H54 (cell line): ENCODE measurements at regions not wholly inside any gene's neighbourhood (a gene's known extent, or its start where the extent isn't known, plus 50 kb on each side); places are given as distances from the start of the nearest gene placed in this dataset.
"Not testable (repeated sequence)": the region's sequence is repeated elsewhere in the genome, so short reads cannot be mapped to it uniquely, and the experiment has no call there.

Source experiments
- DNase-seq: peaks from one replicate; pipeline ENCODE4 v3.0.0; 2011; ENCODE audit warnings: low spot score, mixed read lengths; ENCODE audit not compliant: insufficient read length
- FAIRE-seq: peaks from 3 replicates; lab custom pipeline; 2011; peaks lifted over from hg19 to GRCh38; lab: Jason Lieb, UNC
- POLR2A ChIP-seq: IDR thresholded peaks from 2 replicates; pipeline ENCODE4 v1.6.1; 2011; ENCODE audit warnings: low read depth, mild to moderate bottlenecking, low read length

DNA sequence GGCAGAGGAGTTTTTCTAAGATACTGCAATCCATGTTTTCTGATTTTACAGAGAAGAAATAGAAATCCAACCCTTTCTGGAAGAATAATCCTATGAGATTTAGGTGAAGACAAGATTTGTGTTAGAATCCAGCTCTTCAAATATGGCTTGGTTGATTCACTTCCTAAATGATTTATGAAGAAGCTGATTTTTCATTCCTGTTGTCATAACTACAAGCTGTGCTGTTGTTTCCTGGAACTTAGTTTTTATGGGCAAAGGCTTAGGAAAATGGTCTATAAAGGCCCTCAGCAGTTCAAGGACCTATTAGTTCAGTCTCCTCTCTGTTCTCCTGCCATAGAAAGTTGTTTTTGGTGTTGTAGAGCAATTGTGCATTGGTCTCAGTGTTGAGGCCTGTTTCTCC, 174.2 kb upstream of the FAM20A start:
- no peak for TF ChIP-seq POLR2A
- no peak for FAIRE-seq
- no peak for DNase-seq

DNA sequence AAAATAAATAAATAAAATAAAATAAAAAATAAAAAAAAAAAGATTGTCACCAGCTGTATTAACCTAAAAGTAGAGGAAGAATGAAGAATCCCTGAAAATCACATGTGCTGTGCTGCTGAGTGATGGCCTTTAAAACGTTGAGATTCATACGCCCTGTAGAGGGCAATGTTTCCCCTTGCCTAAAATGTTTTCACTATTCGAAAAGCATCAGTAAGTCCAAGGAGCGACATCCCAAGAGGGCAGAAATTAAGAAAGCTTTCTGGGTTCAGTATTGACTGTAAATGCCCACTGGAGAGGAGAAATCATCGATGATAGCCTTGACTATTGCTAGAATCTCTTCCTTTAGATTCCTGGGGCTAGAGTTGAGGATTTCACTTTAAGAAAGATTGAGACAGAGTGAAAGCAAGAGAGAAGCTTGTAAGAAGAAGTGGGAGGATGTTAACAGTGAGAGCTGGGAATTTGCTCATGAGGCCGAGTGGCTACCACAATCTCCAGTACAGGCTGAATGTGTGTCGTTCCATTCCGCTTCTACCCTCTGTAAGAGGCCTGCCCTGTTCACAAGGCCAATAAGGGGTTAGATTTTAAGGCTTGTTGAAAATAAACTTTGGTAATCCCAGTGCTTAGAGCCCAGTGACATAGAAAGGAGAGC, 170.8 kb upstream of the FAM20A start:
- TF ChIP-seq POLR2A, result no peak
- peak; percentile 45 for DNase-seq
- FAIRE-seq, result peak; percentile 72

DNA sequence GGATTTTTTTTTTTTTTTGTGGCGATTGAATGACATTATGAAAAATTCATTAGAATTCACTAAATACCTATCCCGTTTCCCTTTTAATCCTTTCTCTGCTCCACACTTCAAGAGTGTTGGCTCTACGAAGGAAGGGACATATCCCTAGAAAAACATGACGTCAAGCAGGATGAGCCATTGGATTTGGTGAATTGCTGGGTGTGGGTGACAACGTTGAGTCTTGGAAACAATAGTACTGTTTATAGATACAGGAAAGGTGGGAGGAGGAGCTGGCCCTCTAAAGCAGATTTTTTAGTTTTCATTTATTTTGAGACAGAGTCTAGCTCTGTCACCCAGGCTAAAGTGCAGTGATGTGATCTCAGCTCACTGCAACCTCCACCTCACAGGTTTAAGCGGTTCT, 167.6 kb upstream of the FAM20A start:
- DNase-seq (no peak), FAIRE-seq (no peak)
- TF ChIP-seq POLR2A, result no peak

GRCh38 chr17:68766640-68767039, 165.5 kb upstream of the FAM20A start:
- no peak for TF ChIP-seq POLR2A
- no peak for FAIRE-seq
- no peak for DNase-seq

GRCh38 chr17:68763562-68763961, 162.4 kb upstream of the FAM20A start:
- DNase-seq, result no peak
- no peak for FAIRE-seq
- no peak for TF ChIP-seq POLR2A

DNA sequence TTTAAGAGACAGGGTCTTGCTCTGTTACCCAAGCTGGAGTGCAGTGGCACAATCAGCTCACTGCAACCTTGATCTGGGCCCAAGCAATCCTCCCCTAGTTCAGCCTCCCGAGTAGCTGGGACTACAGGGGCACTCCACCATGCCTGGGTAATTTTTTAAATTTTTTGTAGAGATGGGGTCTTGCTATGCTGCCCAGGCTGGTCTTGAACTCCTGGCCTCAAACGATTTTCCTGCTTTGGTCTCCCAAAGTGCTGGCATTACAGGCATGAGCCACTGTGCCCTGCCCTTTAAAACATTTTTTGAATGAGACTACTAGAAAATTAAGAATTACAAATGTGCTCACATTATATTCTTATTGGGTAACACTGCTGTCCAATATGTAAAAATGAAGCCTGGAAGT, 161.7 kb upstream of the FAM20A start:
- FAIRE-seq (no peak), DNase-seq (no peak)
- TF ChIP-seq POLR2A, result no peak

- FAIRE-seq (no peak), DNase-seq (no peak)
- no peak for TF ChIP-seq POLR2A
These were observed 158.9 kb upstream of the FAM20A start for GRCh38 chr17:68760141-68760475.

DNA sequence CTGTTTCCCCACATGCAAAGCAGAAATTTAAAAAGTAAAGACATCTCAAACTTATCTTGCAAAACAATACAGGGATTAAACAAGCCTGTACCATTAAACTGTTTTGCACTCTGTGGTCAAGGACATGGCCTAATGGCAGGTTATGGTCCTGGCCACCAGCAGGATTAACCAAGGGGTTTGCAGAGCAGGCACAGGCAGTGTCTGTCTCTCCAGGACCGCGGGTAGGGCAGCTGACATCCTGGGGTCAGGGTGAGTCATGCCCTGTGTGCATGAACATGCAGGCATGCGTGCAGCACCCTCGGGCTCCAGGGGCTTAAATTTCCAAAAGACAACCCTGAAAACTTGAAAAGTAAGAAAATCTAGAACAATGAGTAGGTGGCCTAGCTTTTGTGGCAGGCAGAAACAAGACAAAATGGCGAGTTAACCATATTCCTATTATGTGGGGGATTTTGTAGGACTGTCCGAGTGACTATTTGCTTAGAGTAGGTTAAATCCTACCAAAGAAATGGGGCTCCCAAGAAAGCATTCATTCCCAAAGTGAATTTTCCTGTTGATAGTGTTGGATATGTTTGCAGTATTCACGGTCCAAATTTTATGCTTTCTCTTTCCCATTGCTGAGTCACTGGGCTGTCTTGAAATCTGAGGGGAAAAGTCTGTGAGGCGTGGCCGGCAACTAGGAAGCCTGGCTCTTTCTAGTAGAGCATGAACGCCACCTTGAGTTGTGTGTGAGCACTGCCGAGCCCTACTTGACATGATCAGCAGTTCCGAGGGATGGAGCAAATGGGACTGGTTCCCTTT, 158.4 kb upstream of the FAM20A start:
- TF ChIP-seq POLR2A, result peak; percentile 41; the same call in 1 of the 2 replicates
- DNase-seq (peak; percentile 87), FAIRE-seq (peak; percentile 96)

DNA sequence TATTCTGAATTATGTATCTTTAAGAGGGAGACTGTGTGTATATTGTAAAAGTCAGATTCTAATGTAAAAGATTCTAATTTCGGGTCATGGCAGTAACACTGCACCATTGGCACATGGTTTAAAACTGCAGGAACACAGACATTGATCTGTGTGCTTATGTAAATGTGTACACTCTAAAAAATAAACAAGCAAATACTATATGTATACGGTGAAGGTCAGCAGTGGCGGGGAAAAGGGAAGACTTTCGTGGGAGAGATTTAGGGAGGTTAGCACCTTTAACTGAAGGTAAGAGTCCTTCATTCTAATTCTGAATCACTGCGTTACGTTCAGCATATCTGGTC, 157.8 kb upstream of the FAM20A start:
- DNase-seq (no peak), FAIRE-seq (no peak)
- TF ChIP-seq POLR2A, result no peak

- FAIRE-seq, DNase-seq: not testable (repeated sequence)
These were observed 156.9 kb upstream of the FAM20A start for GRCh38 chr17:68757866-68758757.

GRCh38 chr17:68753985-68754769, 153.0 kb upstream of the FAM20A start:
- no peak for DNase-seq

DNA sequence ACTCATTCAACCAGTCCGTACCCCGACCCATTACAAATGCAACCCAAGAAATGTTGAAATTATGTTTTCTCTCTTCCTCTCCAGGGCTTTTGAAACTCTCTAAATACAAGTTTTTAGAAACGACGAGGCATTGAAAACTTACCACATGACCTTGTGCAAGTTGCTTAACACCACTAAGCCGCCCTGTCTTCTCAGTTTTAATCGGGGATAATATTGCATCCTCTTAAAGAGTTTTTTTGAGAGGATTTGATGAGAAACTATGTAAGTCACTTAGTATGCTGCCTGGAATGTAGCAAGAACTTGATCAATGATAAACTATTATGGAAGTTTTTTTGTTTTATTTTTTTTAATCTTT, 149.0 kb upstream of the FAM20A start:
- TF ChIP-seq POLR2A, result no peak
- no peak for DNase-seq
- FAIRE-seq, result no peak

More at GRCh38 chr17:68753985-68754769, 153.0 kb upstream of the FAM20A start:
- TF ChIP-seq POLR2A, result no peak
- no peak for FAIRE-seq

GRCh38 chr17:68749349-68750207, 148.4 kb upstream of the FAM20A start:
- FAIRE-seq (no peak), DNase-seq (no peak)
- TF ChIP-seq POLR2A, result no peak
